ENCODE measurements at regions not wholly inside any gene's neighbourhood (a gene's known extent, or its start where the extent isn't known, plus 50 kb on each side); places are given as distances from the start of the nearest gene placed in this dataset.

GRCh38 chr20:39280875-39281274 lies 318.7 kb downstream of the DHX35 start:
- Histone ChIP-seq H3K9ac (ENCODE audit: low read length in 3 of 3) (no peak overlapping the region), H3K27ac (ENCODE audit: low read depth in 2 of 2, low read length in 2 of 2) (no peak overlapping the region), H3K27me3 (ENCODE audit: control insufficient read depth, insufficient read depth, low read length) (no peaks in the 10 kb centered on the region), H3K36me3 (ENCODE audit: control insufficient read depth in 2 of 3, insufficient read depth in 3 of 3, low read length in 3 of 3) (no peaks in the 10 kb centered on the region), H3K9me3 (ENCODE audit: control insufficient read depth in 2 of 3, insufficient read depth in 1 of 3, low read length in 3 of 3) (peaks cover 0 to 3% (median 0%) of the 10 kb centered on the region in 3 donors), H3K4me3 (ENCODE audit: low read length in 3 of 3) (no peak overlapping the region), H3K4me1 (ENCODE audit: control insufficient read depth in 2 of 3, insufficient read depth in 2 of 3, low read depth in 1 of 3, low read length in 3 of 3) (no peaks in the 10 kb centered on the region)
- intact Hi-C loops (cut with DNase I): no loop called here
- no peak for TF ChIP-seq CTCF (IDR thresholded peaks at IDR 0.05; ENCODE audit: borderline replicate concordance, extremely low read depth, insufficient read depth)
- FAIRE-seq (no peak), DNase-seq (no peak)

GRCh38 chr20:39278230-39278788 lies 316.2 kb downstream of the DHX35 start:
- FAIRE-seq: no peak
- peaks cover 0 to 3% (median 0%) of the 10 kb centered on the region in 3 donors for H3K9me3 ChIP-seq (ENCODE audit: control insufficient read depth in 2 of 3, insufficient read depth in 1 of 3, low read length in 3 of 3)
- no peak for TF ChIP-seq CTCF (IDR thresholded peaks at IDR 0.05; ENCODE audit: borderline replicate concordance, extremely low read depth, insufficient read depth)

GRCh38 chr20:39277185-39277584 lies 315.0 kb downstream of the DHX35 start:
- H3K9me3 ChIP-seq (ENCODE audit: control insufficient read depth in 2 of 3, insufficient read depth in 1 of 3, low read length in 3 of 3): peaks cover 0 to 3% (median 0%) of the 10 kb centered on the region in 3 donors
- intact Hi-C loops (cut with DNase I): no loop called here
- FAIRE-seq: no peak

More at GRCh38 chr20:39278230-39278788, 316.2 kb downstream of the DHX35 start:
- Histone ChIP-seq H3K4me3 (ENCODE audit: low read length in 3 of 3) (no peak overlapping the region), H3K9ac (ENCODE audit: low read length in 3 of 3) (no peak overlapping the region), H3K27me3 (ENCODE audit: control insufficient read depth, insufficient read depth, low read length) (no peaks in the 10 kb centered on the region), H3K27ac (ENCODE audit: low read depth in 2 of 2, low read length in 2 of 2) (no peak overlapping the region), H3K4me1 (ENCODE audit: control insufficient read depth in 2 of 3, insufficient read depth in 2 of 3, low read depth in 1 of 3, low read length in 3 of 3) (no peaks in the 10 kb centered on the region), H3K36me3 (ENCODE audit: control insufficient read depth in 2 of 3, insufficient read depth in 3 of 3, low read length in 3 of 3) (no peaks in the 10 kb centered on the region)
- intact Hi-C loops (cut with DNase I): no loop called here
- peak in 1 of 5 donors; percentile 21 for DNase-seq

More at GRCh38 chr20:39277185-39277584, 315.0 kb downstream of the DHX35 start:
- Histone ChIP-seq H3K36me3 (ENCODE audit: control insufficient read depth in 2 of 3, insufficient read depth in 3 of 3, low read length in 3 of 3) (no peaks in the 10 kb centered on the region), H3K27ac (ENCODE audit: low read depth in 2 of 2, low read length in 2 of 2) (no peak overlapping the region), H3K4me1 (ENCODE audit: control insufficient read depth in 2 of 3, insufficient read depth in 2 of 3, low read depth in 1 of 3, low read length in 3 of 3) (no peaks in the 10 kb centered on the region), H3K9ac (ENCODE audit: low read length in 3 of 3) (no peak overlapping the region), H3K27me3 (ENCODE audit: control insufficient read depth, insufficient read depth, low read length) (no peaks in the 10 kb centered on the region), H3K4me3 (ENCODE audit: low read length in 3 of 3) (no peak overlapping the region)
- no peak for TF ChIP-seq CTCF (IDR thresholded peaks at IDR 0.05; ENCODE audit: borderline replicate concordance, extremely low read depth, insufficient read depth)
- no peak for DNase-seq

Measured in kidney (tissue), 13 donors.